HG03520 (cell line): ENCODE measurements at regions not wholly inside any gene's neighbourhood (a gene's known extent, or its start where the extent isn't known, plus 50 kb on each side); places are given as distances from the start of the nearest gene placed in this dataset.
"Not testable (repeated sequence)": the region's sequence is repeated elsewhere in the genome, so short reads cannot be mapped to it uniquely, and the experiment has no call there.

ENCODE experiments used
- ATAC-seq: cut with Tn5 transposase; IDR thresholded peaks from one replicate; pipeline ENCODE4 v1.9.1; 2021; ENCODE audit warnings: mild to moderate bottlenecking, moderate library complexity; ENCODE audit not compliant: unreplicated experiment

- no peak for ATAC-seq
These were observed 644.3 kb downstream of the NR2F2 start for GRCh38 chr15:96974761-96975160.

- no peak for ATAC-seq
These were observed 647.4 kb downstream of the NR2F2 start for GRCh38 chr15:96977886-96978285.

GRCh38 chr15:96978937-96979473 lies 648.5 kb downstream of the NR2F2 start:
- no peak for ATAC-seq

DNA sequence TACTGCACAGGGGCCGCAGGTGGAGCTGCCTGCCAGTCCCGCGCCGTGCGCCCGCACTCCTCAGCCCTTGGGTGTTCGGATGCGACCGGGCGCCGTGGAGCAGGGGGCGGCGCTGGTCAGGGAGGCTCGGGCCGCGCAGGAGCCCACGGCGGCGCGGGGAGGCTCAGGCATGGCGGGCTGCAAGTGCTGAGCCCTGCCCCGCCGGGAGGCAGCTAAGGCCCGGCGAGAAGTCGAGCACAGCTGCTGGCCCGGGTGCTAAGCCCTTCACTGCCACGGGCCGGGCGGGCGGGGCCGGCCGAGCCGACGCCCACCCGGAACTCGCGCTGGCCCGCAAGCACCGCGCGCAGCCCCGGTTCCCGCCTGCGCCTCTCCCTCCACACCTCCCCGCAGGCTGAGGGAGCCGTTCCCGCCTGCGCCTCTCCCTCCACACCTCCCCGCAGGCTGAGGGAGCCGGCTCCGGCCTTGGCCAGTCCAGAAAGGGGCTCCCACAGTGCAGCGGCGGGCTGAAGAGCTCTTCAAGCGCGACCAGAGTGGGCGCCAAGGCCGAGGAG lies 653.7 kb downstream of the NR2F2 start:
- ATAC-seq: not testable (repeated sequence)

DNA sequence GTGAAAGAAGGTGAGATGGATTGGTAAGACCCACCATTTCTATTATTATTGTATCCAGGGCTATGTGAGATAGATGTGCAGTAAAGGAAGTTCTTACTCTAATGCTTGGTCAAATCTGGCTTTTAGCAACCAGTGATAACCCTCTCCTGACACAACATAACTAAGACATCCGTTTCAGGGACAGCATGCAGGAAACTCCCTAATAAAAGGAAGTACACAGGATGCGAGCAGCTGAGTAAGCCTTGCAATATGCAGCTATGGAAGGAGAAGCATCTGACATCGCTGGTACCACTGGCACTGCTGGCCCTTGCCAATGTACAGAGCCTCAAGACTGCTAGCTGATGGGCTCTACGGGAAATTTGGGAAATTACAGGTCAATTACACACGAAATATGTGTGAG lies 662.3 kb downstream of the NR2F2 start:
- no peak for ATAC-seq

- ATAC-seq: no peak
These were observed 667.0 kb downstream of the NR2F2 start for GRCh38 chr15:96997538-96997937.

DNA sequence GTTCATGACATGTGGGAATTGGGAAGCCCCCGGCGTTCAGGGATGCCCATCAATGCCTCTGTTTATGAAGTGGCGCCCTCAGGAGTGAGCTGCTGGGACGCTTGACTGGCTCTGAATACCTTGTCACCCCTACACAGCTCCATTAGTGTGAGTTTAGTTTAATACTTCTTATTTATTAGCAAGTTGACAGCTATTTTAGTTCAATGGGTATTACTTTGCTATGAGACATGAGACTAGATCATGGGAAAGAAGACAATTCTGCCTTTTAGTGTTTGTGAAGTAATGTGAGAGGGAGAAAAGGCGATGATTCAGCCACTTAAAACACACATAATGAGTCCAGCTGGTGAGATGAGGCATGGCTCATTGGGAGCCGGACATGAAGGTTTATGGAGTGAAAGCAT lies 678.5 kb downstream of the NR2F2 start:
- ATAC-seq: no peak

GRCh38 chr15:97012986-97013385 lies 682.5 kb downstream of the NR2F2 start:
- ATAC-seq: no peak

GRCh38 chr15:97013491-97013890 lies 683.0 kb downstream of the NR2F2 start:
- no peak for ATAC-seq

GRCh38 chr15:97014001-97014400 lies 683.5 kb downstream of the NR2F2 start:
- ATAC-seq: no peak

DNA sequence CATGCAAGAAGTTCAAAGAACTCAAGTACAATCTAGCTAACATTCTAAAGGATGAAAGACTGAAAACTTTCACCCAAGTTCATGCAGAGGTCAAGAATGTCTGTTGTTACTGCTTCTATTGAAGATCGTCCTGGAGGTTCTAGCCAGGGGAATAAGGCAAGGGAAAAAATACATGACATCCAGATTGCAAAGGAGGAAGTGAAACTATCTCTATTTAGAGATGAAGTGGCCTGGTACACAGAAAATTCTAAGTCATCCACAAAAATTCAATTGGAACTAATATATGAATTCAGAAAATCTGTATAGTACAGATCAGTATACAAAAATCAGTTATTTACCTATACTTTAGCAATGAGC lies 693.0 kb downstream of the NR2F2 start:
- no peak for ATAC-seq

- no peak for ATAC-seq
These were observed 696.3 kb downstream of the NR2F2 start for GRCh38 chr15:97026781-97027180.

GRCh38 chr15:97027772-97028171 lies 697.3 kb downstream of the NR2F2 start:
- ATAC-seq: no peak

DNA sequence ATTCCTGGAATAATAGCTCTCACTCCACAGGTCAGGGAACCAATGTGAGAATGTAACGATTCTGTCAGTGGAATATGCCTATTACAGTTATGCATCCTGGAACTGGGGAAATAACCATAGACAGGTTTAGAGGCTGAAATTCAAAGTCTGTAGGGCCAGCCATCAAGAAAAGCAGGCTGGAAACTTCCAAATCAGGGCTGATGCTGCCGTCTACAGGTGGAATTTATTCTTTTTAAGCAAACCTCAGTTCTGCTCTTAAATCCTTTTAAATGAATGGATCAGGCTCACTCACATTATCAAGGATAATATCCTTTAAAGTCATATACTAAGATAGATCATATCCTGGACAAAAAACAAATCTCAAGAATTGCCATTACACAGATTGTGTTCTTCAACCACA lies 699.8 kb downstream of the NR2F2 start:
- no peak for ATAC-seq

GRCh38 chr15:97036301-97036700 lies 705.8 kb downstream of the NR2F2 start:
- ATAC-seq: no peak

DNA sequence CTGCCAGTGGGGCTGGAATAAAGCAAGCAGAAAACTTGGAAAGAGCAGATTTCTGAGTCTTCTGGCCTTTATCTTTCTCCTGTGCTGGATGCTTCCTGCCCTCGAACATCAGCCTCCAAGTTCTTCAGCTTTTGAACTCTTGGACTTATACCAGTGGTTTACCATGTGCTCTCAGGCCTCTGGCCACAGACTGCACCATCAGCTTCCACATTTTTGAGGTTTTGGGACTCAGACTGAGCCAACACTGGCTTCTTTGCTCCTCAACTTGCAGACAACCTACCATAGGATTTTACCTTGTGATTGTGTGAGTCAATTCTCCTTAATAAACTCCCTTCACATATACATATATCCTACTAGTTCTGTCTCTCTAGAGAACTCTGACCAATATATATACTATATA lies 706.6 kb downstream of the NR2F2 start:
- ATAC-seq: no peak

DNA sequence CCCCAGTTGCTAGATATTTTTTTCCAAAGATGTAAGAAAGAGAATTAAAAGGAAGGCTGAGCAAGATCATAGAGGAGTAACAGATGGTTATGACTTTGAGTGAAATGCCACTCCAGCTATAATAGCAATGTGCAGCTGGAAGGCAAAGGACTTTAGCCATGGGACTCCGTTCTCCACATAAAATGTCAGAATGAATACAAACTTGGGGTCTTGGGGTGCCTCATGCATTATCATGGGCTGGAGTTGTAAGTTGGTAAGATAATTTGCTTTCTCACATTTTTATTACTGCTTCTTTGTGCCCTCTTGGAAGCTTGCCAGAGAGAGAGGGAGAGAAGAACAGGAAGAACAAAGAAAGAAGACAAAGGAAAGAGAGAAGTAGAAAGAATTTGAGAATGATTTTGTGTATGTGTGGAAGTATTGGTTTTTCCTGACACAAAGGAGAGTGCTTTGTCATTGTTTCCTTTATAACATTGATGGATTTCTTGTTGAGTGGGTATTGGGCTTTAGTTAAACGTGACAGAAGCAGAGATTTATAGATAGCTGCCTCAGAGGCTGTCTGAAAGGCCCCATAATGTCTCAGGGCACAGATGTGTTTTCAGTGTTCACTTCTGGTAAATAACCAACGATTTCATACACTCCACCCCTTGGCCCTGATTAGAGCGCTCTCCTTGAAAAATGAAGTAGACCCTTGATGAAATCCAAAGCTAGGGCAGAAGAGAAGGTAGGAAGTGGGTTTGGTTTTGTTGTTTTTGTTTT lies 715.3 kb downstream of the NR2F2 start:
- ATAC-seq: no peak

- ATAC-seq: no peak
These were observed 722.0 kb downstream of the NR2F2 start for GRCh38 chr15:97052513-97052912.

DNA sequence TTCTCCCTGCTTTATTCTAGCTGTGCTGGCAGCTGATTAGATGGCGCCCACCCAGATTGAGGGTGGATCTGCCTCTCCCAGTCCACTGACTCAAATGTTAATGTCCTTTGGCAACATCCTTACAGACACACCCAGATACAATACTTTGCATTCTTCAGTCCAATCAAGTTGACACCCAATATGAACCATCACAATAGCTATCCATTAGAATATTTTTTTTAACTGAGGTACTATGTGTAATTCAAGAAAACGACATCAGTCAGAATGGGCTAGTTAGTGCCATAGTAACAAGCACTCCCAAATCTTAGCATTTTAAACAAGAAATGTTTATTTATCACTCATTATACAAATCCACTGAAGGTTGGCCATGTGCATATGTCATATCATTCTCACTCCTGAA lies 723.1 kb downstream of the NR2F2 start:
- no peak for ATAC-seq

DNA sequence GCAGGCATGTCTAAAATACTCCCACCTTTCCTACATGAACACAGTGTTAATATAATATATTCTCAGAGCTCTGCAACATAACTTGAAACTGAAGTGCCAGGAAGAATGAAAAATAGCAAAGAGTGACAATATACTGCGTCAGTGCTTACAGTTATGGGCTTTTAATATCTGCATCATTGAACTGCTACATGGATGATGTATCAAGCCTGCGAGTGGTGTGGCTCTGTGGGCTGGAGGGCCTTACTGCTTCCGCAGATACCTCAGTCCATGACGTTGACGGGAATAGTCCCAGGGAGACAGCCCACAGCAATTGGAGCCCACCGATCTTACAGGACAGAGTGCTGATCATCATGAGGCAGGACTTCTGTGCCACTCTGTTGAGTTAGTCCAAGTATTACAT lies 727.0 kb downstream of the NR2F2 start:
- ATAC-seq: no peak

- no peak for ATAC-seq
These were observed 728.8 kb downstream of the NR2F2 start for GRCh38 chr15:97059281-97059680.

DNA sequence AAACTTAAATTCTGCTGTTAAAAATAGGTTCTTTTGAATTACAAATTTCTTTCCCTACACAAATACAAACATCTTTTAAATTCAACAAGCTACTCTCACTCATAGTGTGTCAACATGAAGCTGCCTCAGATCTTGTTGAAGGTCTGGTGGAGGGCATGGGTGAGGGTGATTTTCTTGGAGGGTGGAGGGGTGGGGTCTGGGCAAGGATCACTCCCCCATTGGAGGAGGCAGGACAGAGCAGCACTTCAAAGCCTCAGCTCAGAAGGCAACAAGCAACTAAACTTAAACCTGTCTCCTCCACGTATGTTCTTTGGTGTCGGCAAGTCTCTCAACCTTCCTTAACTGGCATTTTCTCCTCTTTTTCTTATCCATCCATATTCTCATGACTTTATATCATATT lies 730.9 kb downstream of the NR2F2 start:
- ATAC-seq: no peak

DNA sequence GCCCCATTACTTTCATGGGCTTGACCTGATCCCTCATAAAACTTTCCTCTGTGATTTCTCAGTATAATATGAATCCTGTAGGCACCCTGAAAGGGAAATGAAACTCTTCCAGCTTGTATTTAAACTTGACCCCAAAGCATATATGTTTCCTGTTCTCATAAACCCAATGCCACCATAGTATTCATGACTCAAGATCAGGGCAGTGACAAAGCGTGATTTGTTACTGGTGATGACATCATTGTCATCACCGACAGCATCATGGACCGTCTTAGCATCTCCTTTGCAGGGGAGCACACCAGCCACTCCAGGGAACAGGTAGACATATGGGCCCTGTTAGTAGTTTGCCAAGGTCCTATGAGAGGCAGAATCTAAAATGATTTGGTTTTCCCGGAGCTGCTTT lies 741.2 kb downstream of the NR2F2 start:
- ATAC-seq: no peak
